Kidney (tissue), 13 donors: ENCODE measurements at regions not wholly inside any gene's neighbourhood (a gene's known extent, or its start where the extent isn't known, plus 50 kb on each side); places are given as distances from the start of the nearest gene placed in this dataset.

ENCODE experiments used
- DNase-seq, 5 donors: peaks; one replicate each; pipeline ENCODE4 v3.0.0-alpha.2; 2013 to 2020
- FAIRE-seq: peaks from 2 replicates; lab custom pipeline; 2012; peaks lifted over from hg19 to GRCh38; lab: Jason Lieb, UNC
- H3K27ac ChIP-seq, 2 donors: one replicate each; pipeline ENCODE4 v1.7.0; 2013; ENCODE audit warnings: low read depth in 2 of 2, low read length in 2 of 2, inconsistent platforms in 1 of 2
- H3K27me3 ChIP-seq: one replicate; pipeline ENCODE4 v1.7.1; 2013; ENCODE audit warnings: low read length, inconsistent platforms; ENCODE audit not compliant: control insufficient read depth, insufficient read depth
- H3K36me3 ChIP-seq, 3 donors: one replicate each; pipeline versions ENCODE4 v1.7.0 to v1.7.1; 2013; ENCODE audit warnings: low read length in 3 of 3, control low read depth in 1 of 3, inconsistent platforms in 1 of 3; ENCODE audit not compliant: insufficient read depth in 3 of 3, control insufficient read depth in 2 of 3
- H3K4me1 ChIP-seq, 3 donors: one replicate each; pipeline versions ENCODE4 v1.7.0 to v1.7.1; 2013; ENCODE audit warnings: low read length in 3 of 3, inconsistent platforms in 1 of 3, low read depth in 1 of 3; ENCODE audit not compliant: control insufficient read depth in 2 of 3, insufficient read depth in 2 of 3
- H3K4me3 ChIP-seq, 3 donors: one replicate each; pipeline versions ENCODE4 v1.7.0 to v1.8.1; 2013; ENCODE audit warnings: low read length in 3 of 3, control low read depth in 1 of 3, inconsistent platforms in 1 of 3
- H3K9ac ChIP-seq, 3 donors: one replicate each; pipeline versions ENCODE4 v1.7.0 to v1.7.1; 2013; ENCODE audit warnings: low read length in 3 of 3, control low read depth in 1 of 3, inconsistent platforms in 1 of 3
- H3K9me3 ChIP-seq, 3 donors: one replicate each; pipeline versions ENCODE4 v1.7.0 to v1.7.1; 2013; ENCODE audit warnings: low read length in 3 of 3, control low read depth in 1 of 3, inconsistent platforms in 1 of 3; ENCODE audit not compliant: control insufficient read depth in 2 of 3, insufficient read depth in 1 of 3
- CTCF ChIP-seq: IDR thresholded peaks from 3 replicates; pipeline ENCODE4 v1.5.1; 2012; ENCODE audit warnings: mild to moderate bottlenecking, moderate library complexity, borderline replicate concordance; ENCODE audit not compliant: insufficient read depth; ENCODE audit errors: extremely low read depth
- intact Hi-C: fragments of 100-400 bp; cut with DNase I; formaldehyde crosslinking; loops from one replicate; pipeline ENCODE4 v1.11.1; 2022
- donor health status: control.
- donor health status: control.
- donor health status: control.
- donor health status: control.
- donor health status: control.
- donor health status: DM: yes; HTN: yes; CAD: no.
- donor health status: Normal renal cell carcinoma (clear cell type).

- peaks cover 0 to 3% (median 0%) of the 10 kb centered on the region in 3 donors for H3K9me3 ChIP-seq
- no peak overlapping the region for H3K27ac ChIP-seq
- H3K27me3 ChIP-seq = no peaks in the 10 kb centered on the region
- FAIRE-seq = no peak
- no peak for TF ChIP-seq CTCF
- no peak for DNase-seq
- no peaks in the 10 kb centered on the region for H3K4me1 ChIP-seq
- no peaks in the 10 kb centered on the region for H3K36me3 ChIP-seq
- intact Hi-C loops = no loop called here
- H3K9ac ChIP-seq = no peak overlapping the region
- no peak overlapping the region for H3K4me3 ChIP-seq
Measured at GRCh38 chr16:73125850-73126524, 78.1 kb upstream of the ZFHX3 start.

- no peaks in the 10 kb centered on the region for H3K36me3 ChIP-seq
- intact Hi-C loops = no loop called here
- TF ChIP-seq CTCF = no peak
- peaks cover 0 to 3% (median 0%) of the 10 kb centered on the region in 3 donors for H3K9me3 ChIP-seq
- no peak overlapping the region for H3K27ac ChIP-seq
- H3K4me3 ChIP-seq = no peak overlapping the region
- FAIRE-seq (no peak), DNase-seq (no peak)
- no peaks in the 10 kb centered on the region for H3K4me1 ChIP-seq
- H3K9ac ChIP-seq = no peak overlapping the region
- H3K27me3 ChIP-seq = no peaks in the 10 kb centered on the region
Measured at GRCh38 chr16:73124665-73125375, 76.9 kb upstream of the ZFHX3 start.

GRCh38 chr16:73124097-73124652 is 76.2 kb upstream of the ZFHX3 start:
- Histone ChIP-seq H3K4me3 (no peak overlapping the region), H3K4me1 (no peaks in the 10 kb centered on the region), H3K36me3 (no peaks in the 10 kb centered on the region), H3K27ac (no peak overlapping the region), H3K9me3 (peaks cover 0 to 3% (median 0%) of the 10 kb centered on the region in 3 donors), H3K27me3 (no peaks in the 10 kb centered on the region), H3K9ac (no peak overlapping the region)
- no peak for FAIRE-seq
- no peak for TF ChIP-seq CTCF
- no peak for DNase-seq
- intact Hi-C loops = no loop called here
